HepG2 (cell line): ENCODE measurements at regions not wholly inside any gene's neighbourhood (a gene's known extent, or its start where the extent isn't known, plus 50 kb on each side); places are given as distances from the start of the nearest gene placed in this dataset.

ENCODE experiments used
- CTCF ChIP-seq: sonication (generic); formaldehyde crosslinking; IDR thresholded peaks from 2 replicates; pipeline ENCODE4 v1.5.0; 2020; ENCODE audit warnings: mild to moderate bottlenecking, missing genetic modification reagents, moderate library complexity
- EHMT2 ChIP-seq: fragments of 200-600 bp; sonication (generic); IDR thresholded peaks from 2 replicates; pipeline ENCODE4 v1.7.0; 2017; ENCODE audit warnings: antibody characterized with exemption, low read depth, low read length, borderline replicate concordance
- EP300 ChIP-seq, 3 experiments: sonication (generic) in 1 of 3; formaldehyde crosslinking in 1 of 3; IDR thresholded peaks; 2 replicates each; pipeline versions ENCODE4 v1.5.1 to v1.6.1; 2011 to 2020; ENCODE audit warnings: low read depth in 2 of 3, low read length in 2 of 3, borderline replicate concordance in 1 of 3, improper control_type of control experiment in 1 of 3, mild to moderate bottlenecking in 1 of 3, missing genetic modification reagents in 1 of 3, moderate library complexity in 1 of 3
- ETV5 ChIP-seq: IDR thresholded peaks from 2 replicates; pipeline ENCODE4 v1.6.1; 2018; ENCODE audit warnings: missing biosample characterization, missing genetic modification reagents, inconsistent platforms, borderline replicate concordance
- GABPB1 ChIP-seq: IDR thresholded peaks from 2 replicates; pipeline ENCODE4 v1.6.1; 2016; ENCODE audit warnings: mild to moderate bottlenecking, missing genetic modification reagents, moderate library complexity, missing compliant biosample characterization
- SMAD3 ChIP-seq: sonication (generic); formaldehyde crosslinking; IDR thresholded peaks from 2 replicates; pipeline ENCODE4 v1.4.0; 2020; ENCODE audit warnings: missing genetic modification reagents
- ZNF232 ChIP-seq: sonication (generic); formaldehyde crosslinking; IDR thresholded peaks from 2 replicates; pipeline ENCODE4 v1.4.0; 2020; ENCODE audit warnings: missing genetic modification reagents, borderline replicate concordance
- ZNF772 ChIP-seq: sonication (generic); formaldehyde crosslinking; IDR thresholded peaks from 2 replicates; pipeline ENCODE4 v1.5.0; 2020; ENCODE audit warnings: mild to moderate bottlenecking, missing genetic modification reagents

- no peak for TF ChIP-seq EHMT2
- TF ChIP-seq ZNF232 = no peak
- TF ChIP-seq ZNF772 = no peak
- TF ChIP-seq GABPB1 (CRISPR knock-in tag) = no peak
- no peak for TF ChIP-seq EP300 (IDR thresholded peaks at IDR 0.05; ENCODE audit: low read depth in 2 of 2, low read length in 2 of 2)
- TF ChIP-seq EP300 (CRISPR knock-in tag; IDR thresholded peaks at IDR 0.05; ENCODE audit: borderline replicate concordance) = no peak
- TF ChIP-seq ETV5 (CRISPR knock-in tag) = no peak
- no peak for TF ChIP-seq CTCF
- TF ChIP-seq SMAD3 (CRISPR knock-in tag) = no peak
These were observed 369.6 kb upstream of the SLC7A11 start for GRCh38 chr4:138611721-138612120.
